Bronchial epithelial cell (primary cell): ENCODE measurements at regions not wholly inside any gene's neighbourhood (a gene's known extent, or its start where the extent isn't known, plus 50 kb on each side); places are given as distances from the start of the nearest gene placed in this dataset.

ENCODE experiments used
- DNase-seq: peaks from one replicate; pipeline ENCODE4 v3.0.0-alpha.2; 2010; ENCODE audit warnings: low read depth
- FAIRE-seq: peaks from 2 replicates; lab custom pipeline; 2011; peaks lifted over from hg19 to GRCh38; lab: Jason Lieb, UNC
- H3K27me3 ChIP-seq: 2 replicates; pipeline ENCODE4 v1.5.1; 2011; ENCODE audit warnings: low read length; ENCODE audit not compliant: control insufficient read depth, insufficient read depth
- H3K36me3 ChIP-seq: 2 replicates; pipeline ENCODE4 v1.5.1; 2011; ENCODE audit warnings: low read length; ENCODE audit not compliant: control insufficient read depth, insufficient read depth
- H3K4me3 ChIP-seq: 2 replicates; pipeline ENCODE4 v1.5.1; 2011; ENCODE audit warnings: mild to moderate bottlenecking, low read depth, low read length, control low read depth
- TF ChIP-seq, protein P1 (sequence below): IDR thresholded peaks from 2 replicates; pipeline ENCODE4 v1.5.1; 2011; ENCODE audit warnings: mild to moderate bottlenecking, moderate library complexity, low read length, control low read depth, inconsistent platforms; ENCODE audit not compliant: insufficient read depth, severe bottlenecking

DNA sequence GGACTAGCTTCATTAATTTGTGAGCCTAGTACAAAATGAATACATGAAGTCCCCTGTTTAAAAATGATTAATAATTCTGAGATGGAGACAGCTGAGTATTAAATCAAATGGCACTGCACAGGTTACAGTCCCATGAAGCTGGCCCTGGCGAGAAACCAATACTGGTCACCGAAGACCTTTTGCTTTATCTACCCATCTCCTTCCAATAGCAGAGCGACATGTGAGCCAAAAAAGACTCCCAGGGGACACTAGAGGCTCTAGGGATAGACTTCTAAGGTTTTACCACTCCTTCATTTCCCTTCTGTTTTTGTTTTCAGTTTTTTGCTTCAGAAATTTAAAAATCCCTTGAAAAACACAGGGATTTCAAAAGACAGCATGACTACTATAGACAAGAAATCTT, 97.0 kb upstream of the CCSER1 start:
- FAIRE-seq (no peak), DNase-seq (no peak)
- TF ChIP-seq, protein P1, sequence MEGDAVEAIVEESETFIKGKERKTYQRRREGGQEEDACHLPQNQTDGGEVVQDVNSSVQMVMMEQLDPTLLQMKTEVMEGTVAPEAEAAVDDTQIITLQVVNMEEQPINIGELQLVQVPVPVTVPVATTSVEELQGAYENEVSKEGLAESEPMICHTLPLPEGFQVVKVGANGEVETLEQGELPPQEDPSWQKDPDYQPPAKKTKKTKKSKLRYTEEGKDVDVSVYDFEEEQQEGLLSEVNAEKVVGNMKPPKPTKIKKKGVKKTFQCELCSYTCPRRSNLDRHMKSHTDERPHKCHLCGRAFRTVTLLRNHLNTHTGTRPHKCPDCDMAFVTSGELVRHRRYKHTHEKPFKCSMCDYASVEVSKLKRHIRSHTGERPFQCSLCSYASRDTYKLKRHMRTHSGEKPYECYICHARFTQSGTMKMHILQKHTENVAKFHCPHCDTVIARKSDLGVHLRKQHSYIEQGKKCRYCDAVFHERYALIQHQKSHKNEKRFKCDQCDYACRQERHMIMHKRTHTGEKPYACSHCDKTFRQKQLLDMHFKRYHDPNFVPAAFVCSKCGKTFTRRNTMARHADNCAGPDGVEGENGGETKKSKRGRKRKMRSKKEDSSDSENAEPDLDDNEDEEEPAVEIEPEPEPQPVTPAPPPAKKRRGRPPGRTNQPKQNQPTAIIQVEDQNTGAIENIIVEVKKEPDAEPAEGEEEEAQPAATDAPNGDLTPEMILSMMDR, result no peak
- Histone ChIP-seq H3K27me3 (no peaks in the 10 kb centered on the region), H3K36me3 (no peaks in the 10 kb centered on the region), H3K4me3 (no peak overlapping the region)

DNA sequence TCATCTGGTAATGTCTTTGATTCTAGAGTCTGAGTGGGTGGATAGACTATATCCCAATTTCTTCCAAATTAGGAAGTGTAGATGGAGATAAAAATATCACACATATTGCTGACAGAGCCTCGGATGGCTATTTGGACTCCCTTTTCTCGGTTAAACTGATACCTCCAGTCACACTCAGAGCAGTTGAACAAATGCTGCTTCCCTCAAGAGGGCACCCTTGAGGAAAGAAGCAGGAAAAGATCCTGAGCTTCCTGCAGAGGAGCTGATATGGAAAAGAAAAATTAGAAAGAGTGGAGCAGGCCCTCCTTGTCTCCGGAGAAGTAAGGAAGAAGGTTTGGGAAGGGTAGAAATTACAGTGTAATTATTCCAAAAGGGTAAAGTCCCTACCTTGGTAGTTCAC, 96.2 kb upstream of the CCSER1 start:
- H3K36me3 ChIP-seq, result no peaks in the 10 kb centered on the region
- H3K27me3 ChIP-seq, result no peaks in the 10 kb centered on the region
- no peak for FAIRE-seq
- no peak overlapping the region for H3K4me3 ChIP-seq
- DNase-seq, result peak; percentile 25
- TF ChIP-seq, protein P1, result peak; percentile 40

DNA sequence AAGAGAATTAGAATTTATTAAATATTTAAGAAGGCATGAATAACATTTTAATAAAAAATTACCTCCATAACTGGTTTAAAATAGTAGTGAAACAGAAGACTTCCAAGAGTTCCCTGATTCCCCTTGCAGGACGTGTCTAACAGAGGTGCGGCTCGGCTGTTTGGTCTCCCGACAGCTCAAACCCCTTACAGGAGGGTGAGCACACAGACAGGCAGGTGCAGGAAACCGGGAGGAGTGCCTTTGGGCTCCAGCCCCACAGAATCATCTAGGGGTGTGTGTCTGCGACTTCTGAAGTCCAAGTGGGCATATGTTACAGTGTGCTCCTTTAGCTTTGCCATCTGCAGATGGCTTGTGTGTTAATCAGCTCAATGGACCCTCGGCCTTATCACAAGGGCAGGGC, 88.1 kb upstream of the CCSER1 start:
- DNase-seq (no peak), FAIRE-seq (no peak)
- TF ChIP-seq, protein P1, result no peak
- no peaks in the 10 kb centered on the region for H3K36me3 ChIP-seq
- H3K4me3 ChIP-seq, result no peak overlapping the region
- H3K27me3 ChIP-seq, result no peaks in the 10 kb centered on the region

DNA sequence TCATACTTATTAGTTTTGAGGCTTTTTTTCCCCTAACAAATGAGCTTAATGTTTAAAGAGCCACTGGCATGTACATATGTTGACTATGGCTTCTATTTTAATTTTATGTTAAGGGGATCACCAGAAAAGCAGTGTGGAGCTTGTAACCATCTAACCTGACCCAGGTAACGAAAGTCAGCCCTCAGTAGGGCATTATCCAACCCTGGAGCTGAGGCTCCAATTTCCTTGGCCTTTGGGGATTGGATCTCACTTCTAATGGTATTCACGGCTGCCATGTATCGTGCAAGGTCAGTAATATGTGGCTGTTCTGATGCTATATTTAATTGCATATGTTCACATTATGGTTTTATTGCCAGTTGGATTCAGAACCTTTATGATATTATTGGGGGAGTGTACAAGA, 75.2 kb upstream of the CCSER1 start:
- Histone ChIP-seq H3K27me3 (no peaks in the 10 kb centered on the region), H3K36me3 (no peaks in the 10 kb centered on the region), H3K4me3 (no peak overlapping the region)
- FAIRE-seq (no peak), DNase-seq (no peak)
- TF ChIP-seq, protein P1, result no peak

DNA sequence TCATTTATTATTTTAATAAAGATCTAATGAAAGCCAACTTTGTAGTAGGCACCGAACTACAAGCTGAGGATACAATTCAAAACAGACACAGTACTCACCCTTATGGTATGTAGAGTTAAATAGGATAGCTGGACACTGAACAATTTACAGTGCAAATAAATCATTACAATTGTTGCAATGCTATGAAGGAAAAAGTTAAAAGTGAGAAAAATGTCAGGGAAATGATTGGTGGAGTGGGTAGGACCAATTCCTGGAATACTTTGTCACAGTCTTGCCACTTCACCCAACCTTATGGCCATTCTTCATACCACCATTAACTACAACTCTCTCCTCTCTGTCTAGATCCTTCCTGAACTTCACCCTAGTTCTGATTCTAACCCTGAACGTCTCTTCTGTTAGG, 70.1 kb upstream of the CCSER1 start:
- H3K36me3 ChIP-seq, result no peaks in the 10 kb centered on the region
- DNase-seq, result no peak
- H3K4me3 ChIP-seq, result no peak overlapping the region
- no peaks in the 10 kb centered on the region for H3K27me3 ChIP-seq
- no peak for FAIRE-seq
- TF ChIP-seq, protein P1, result no peak

DNA sequence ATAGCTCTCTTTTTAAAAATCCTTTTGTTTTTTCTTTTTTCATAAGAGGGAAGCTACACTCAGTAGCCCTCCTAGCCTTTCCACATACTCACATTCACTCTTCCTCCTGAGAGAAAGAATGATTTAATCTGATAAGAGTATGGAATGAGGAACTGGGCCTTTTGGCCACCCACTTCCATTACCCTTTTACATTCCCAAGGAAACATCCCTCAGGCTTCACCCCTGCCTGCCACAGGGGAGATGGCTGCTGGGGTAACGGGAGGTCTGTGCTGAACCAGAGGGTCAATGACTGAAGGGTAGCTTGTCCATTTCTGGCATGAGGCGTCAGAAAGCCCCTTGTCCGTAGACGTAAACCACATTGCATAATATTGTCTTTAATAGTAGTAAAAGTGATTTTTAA, 67.2 kb upstream of the CCSER1 start:
- H3K27me3 ChIP-seq, result no peaks in the 10 kb centered on the region
- FAIRE-seq (no peak), DNase-seq (no peak)
- no peak overlapping the region for H3K4me3 ChIP-seq
- no peaks in the 10 kb centered on the region for H3K36me3 ChIP-seq
- TF ChIP-seq, protein P1, result no peak
